OCI-LY1 (cell line): ENCODE measurements at regions not wholly inside any gene's neighbourhood (a gene's known extent, or its start where the extent isn't known, plus 50 kb on each side); places are given as distances from the start of the nearest gene placed in this dataset.

Source experiments
- EZH2 ChIP-seq: fragments of 200-600 bp; sonication (generic), shearing (Covaris generic); IDR thresholded peaks from 2 replicates; pipeline ENCODE4 v1.8.0; 2017; ENCODE audit warnings: borderline replicate concordance, mixed run types, mild to moderate bottlenecking, antibody characterized with exemption, low read length, moderate library complexity, mixed read lengths
- TF ChIP-seq, protein P1 (sequence below): fragments of 200-600 bp; sonication (generic), shearing (Covaris generic); IDR thresholded peaks from 2 replicates; pipeline ENCODE4 v1.5.1; 2017; ENCODE audit warnings: mild to moderate bottlenecking, antibody characterized with exemption, low read length, moderate library complexity, mixed read lengths

DNA sequence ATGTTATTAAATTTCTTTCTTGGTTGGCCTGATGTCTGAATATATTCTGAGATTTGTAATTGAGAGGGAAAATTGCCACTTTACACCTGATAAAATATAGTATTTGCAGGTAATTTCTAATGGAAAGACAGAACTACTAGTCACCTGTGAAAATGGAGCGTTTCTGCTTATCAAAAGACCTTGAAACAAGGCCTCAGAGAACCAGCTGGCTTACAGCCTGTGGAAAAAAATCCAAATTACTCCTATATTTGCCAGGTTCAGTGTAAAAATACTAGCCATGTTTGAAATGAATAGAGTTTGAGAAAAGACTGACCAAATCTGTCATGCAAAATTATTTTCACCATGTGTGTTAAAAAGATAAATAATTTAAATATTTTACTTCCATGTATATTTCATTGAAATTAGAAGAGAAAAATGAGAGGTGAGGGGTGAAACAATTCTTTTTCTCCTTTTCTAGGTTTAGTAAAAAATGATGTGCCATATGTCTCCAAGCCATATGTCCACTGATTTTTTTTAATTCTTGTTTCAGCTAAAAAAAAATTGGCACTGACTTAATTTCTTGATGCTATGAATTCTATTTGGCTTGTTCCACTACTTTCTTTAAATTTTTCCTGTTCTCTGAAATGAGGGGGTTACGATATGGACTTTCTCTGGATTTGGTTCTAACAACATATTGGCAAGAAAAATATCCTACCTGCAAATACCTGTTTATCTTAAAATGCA lies 464.9 kb downstream of the GRXCR1 start:
- TF ChIP-seq, protein P1, sequence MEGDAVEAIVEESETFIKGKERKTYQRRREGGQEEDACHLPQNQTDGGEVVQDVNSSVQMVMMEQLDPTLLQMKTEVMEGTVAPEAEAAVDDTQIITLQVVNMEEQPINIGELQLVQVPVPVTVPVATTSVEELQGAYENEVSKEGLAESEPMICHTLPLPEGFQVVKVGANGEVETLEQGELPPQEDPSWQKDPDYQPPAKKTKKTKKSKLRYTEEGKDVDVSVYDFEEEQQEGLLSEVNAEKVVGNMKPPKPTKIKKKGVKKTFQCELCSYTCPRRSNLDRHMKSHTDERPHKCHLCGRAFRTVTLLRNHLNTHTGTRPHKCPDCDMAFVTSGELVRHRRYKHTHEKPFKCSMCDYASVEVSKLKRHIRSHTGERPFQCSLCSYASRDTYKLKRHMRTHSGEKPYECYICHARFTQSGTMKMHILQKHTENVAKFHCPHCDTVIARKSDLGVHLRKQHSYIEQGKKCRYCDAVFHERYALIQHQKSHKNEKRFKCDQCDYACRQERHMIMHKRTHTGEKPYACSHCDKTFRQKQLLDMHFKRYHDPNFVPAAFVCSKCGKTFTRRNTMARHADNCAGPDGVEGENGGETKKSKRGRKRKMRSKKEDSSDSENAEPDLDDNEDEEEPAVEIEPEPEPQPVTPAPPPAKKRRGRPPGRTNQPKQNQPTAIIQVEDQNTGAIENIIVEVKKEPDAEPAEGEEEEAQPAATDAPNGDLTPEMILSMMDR, result no peak
- TF ChIP-seq EZH2, result no peak
